Skin epidermis (tissue), 12 donors: ENCODE measurements at regions not wholly inside any gene's neighbourhood (a gene's known extent, or its start where the extent isn't known, plus 50 kb on each side); places are given as distances from the start of the nearest gene placed in this dataset.
A peak's percentile ranks its signal among the peaks of the same experiment; 100 is the strongest.

Experiments used
- H3K27ac ChIP-seq, 21 experiments: fragments of 200-600 bp; sonication (generic) in 11 of 21; one replicate each; pipeline ENCODE4 v1.5.0; 2020; ENCODE audit warnings: mild to moderate bottlenecking in 3 of 21, inconsistent platforms in 2 of 21, moderate library complexity in 2 of 21
- H3K4me3 ChIP-seq, 7 experiments: fragments of 200-600 bp; sonication (generic) in 2 of 7; one replicate each; pipeline ENCODE4 v1.5.0; 2020; ENCODE audit warnings: inconsistent platforms in 2 of 7, mild to moderate bottlenecking in 2 of 7, moderate library complexity in 1 of 7

DNA sequence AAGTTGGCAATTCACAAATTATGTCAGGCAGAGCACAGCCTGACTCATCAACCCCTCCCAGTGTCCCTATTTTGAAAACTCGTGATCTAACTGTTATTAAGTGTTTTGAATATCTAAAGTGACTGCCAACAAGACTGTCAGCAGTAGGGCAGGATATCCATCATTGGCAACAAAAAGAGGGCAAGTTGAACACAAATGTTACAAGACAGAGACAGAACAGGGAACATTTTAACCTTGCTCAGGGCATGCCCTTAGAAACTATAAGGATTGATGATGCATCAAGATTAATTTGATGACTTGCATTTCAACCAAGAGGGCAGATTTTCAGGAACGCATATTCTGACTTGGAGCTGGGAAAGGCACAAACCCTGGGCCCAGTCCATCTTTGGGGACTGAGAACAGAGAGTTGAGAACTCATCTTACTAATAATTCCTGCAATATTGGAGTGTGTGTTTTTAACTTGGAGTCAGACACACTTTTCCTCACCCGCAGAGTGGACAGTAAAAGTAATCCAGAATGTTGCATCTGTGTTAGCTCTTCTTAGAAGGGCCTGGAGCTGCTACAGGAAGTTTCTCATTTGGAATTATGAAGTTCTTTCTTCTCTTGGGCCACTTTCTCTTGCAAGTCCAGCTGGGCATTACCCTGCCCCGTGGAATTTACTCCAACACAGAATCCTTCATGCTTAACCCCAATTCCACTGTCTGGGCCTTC lies 317.2 kb downstream of the LTN1 start:
- Histone ChIP-seq H3K4me3 (no peak overlapping the region), H3K27ac (peak overlapping the region in 11 of 21 experiments; percentile 3 to 71 (median 40))

GRCh38 chr21:28674763-28675162 lies 317.9 kb downstream of the LTN1 start:
- Histone ChIP-seq H3K4me3 (no peak overlapping the region), H3K27ac (peak overlapping the region in 9 of 21 experiments; percentile 31 to 76 (median 52))

DNA sequence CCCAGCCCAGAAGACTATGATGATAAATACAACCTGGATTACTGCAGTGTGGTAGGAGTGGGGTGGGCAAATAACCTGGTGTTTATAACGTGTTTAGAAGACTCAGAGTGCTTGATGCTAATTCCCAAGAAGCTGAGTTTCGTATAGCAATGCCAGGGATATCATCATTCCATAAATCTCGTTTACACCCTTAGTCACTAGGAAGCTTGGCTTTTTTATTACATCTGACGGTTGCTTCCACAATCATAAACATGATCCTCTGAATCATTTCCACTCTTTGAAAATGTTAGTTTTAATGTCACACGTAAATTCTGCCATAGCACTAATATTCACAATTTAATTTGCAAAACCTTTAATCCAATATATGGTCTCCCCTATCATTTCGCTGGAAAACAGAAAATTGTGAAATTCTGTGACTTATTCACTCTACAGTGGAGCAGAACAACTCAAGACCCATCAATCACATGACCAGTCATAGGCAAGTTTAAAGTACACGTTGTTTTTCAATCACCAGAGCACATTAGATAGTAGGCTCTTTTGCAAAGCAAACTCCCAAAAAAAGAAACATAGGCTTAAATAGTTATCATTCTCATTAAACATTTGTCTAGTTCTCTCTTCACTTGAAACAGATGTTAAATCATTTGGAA lies 321.0 kb downstream of the LTN1 start:
- Histone ChIP-seq H3K4me3 (no peak overlapping the region), H3K27ac (no peak overlapping the region)

- H3K4me3 ChIP-seq = no peak overlapping the region
- no peak overlapping the region for H3K27ac ChIP-seq
Measured at GRCh38 chr21:28669971-28670653, 322.6 kb downstream of the LTN1 start.

DNA sequence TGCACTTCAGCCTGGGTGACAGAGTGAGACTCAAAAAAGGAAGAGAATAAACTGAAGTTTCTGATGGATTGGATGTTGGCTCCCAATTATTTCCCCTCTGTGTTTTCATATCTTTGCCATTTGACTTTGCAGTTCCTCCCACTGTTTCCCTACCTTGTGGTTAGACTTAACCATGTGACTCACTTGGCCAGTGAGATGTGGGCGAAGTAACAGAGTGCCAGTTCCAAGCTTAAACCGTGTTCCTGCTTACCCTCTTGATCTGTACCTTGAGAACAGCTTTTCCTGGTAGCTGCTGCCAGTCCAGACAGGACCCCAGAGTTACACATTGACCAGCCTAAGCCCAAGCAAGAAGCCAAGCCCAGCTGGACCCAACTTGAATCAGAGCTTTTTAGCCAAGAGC lies 323.4 kb downstream of the LTN1 start:
- no peak overlapping the region for H3K27ac ChIP-seq
- no peak overlapping the region for H3K4me3 ChIP-seq

DNA sequence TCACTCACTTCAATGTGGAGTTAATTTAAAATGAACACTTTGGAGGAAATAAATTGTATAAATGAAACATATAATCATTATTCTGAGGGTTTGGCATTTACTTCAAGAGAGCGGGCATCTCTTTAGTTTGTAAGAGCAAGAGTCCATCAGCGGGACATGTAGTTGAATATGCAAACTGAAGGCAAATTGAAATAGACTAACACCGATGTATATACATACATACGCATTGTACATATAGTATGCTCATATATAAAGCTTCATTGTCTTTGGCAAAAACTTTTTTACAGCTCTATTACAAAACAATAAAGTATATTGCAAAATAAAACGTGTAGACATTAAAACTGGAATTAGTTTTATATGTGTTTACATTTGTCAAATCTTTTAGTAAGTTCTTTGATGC lies 328.9 kb downstream of the LTN1 start:
- H3K27ac ChIP-seq = no peak overlapping the region

GRCh38 chr21:28663111-28663693 lies 329.5 kb downstream of the LTN1 start:
- Histone ChIP-seq H3K4me3 (no peak overlapping the region), H3K27ac (no peak overlapping the region)

More for the DNA sequence above, 328.9 kb downstream of the LTN1 start:
- no peak overlapping the region for H3K4me3 ChIP-seq

DNA sequence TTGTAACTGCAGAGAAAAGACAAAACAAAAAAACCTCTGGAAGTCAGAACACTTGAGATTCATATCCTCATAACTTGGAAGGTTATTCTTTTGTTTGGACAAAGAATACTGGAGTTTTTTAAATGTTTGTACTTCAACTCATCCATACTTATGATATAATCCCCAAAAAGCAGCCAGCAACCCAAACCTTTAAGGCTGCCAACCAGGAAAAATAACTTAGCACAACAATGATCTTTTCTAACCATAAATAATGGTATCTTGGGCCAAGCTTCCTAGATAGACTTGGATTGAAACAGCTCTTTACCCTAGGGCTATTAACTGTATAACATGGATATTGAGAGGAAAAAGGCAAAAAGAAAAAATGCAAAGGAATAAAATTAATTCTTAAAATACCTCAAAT lies 335.1 kb downstream of the LTN1 start:
- no peak overlapping the region for H3K27ac ChIP-seq
- H3K4me3 ChIP-seq = no peak overlapping the region

DNA sequence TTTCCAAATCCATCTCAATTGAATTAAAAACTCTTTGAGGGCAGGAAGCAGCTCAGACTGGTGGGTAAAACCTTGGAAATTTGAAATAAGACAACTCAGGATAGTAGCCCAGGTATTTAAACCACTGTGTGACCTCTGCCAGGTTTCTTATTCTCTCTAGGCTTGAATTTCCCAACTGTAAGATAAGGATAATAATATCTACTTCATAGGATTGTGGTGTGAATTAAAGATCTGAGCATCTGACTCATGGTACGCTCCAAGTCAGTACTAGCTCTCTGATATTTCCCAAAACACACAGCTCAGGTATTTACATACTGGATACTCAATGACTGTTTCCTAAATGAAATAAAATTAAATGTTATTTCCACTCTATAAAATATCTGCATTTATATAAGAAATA lies 337.2 kb downstream of the LTN1 start:
- Histone ChIP-seq H3K27ac (no peak overlapping the region), H3K4me3 (no peak overlapping the region)

DNA sequence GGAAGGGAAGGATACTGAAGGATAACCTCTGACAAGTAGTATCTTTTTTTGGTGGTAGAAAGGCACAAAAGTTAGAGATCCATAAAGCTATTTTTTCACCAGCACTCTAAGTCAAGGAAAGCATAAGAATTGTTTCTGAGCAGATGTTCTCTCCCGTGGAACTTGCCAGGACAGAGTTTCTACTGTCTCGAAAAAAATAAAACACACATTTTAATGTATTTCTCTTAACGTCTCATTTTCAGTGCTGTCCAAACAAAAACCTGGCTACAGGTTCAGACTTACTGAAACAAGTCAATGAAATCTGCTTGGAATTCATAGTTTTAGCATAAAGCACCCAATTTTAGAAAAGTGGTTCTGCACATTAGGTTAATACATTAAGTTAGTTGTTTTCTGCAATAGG lies 338.3 kb downstream of the LTN1 start:
- no peak overlapping the region for H3K4me3 ChIP-seq
- H3K27ac ChIP-seq = no peak overlapping the region

DNA sequence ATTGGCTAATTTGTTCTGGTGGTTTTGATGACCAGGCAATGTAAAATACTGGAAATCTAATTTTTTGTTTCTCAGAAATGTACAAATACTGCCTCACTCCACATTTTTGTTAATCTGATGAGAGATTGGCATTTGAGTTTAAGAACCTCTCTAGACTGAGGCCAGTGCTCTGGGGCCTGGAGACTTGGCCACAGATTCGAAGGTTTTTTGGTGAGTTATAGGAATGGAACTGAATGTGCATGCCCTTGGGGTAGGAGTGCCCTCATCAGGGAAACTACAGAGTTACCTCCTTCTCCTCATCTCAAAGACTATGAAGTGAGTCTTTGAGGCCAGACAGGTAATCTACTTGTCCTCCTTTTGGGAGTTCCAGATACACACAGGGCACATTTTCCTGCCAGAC lies 347.9 kb downstream of the LTN1 start:
- no peak overlapping the region for H3K4me3 ChIP-seq

GRCh38 chr21:28642891-28643290 lies 349.8 kb downstream of the LTN1 start:
- H3K4me3 ChIP-seq = no peak overlapping the region
- H3K27ac ChIP-seq = no peak overlapping the region

More for the DNA sequence above, 347.9 kb downstream of the LTN1 start:
- H3K27ac ChIP-seq = no peak overlapping the region

- H3K4me3 ChIP-seq = no peak overlapping the region
Measured at GRCh38 chr21:28641731-28642130, 350.9 kb downstream of the LTN1 start.

GRCh38 chr21:28640326-28640725 lies 352.4 kb downstream of the LTN1 start:
- H3K27ac ChIP-seq = peak overlapping the region in 1 of 21 experiments; percentile 6
- no peak overlapping the region for H3K4me3 ChIP-seq

More at GRCh38 chr21:28641731-28642130, 350.9 kb downstream of the LTN1 start:
- H3K27ac ChIP-seq = no peak overlapping the region

GRCh38 chr21:28639737-28640136 lies 352.9 kb downstream of the LTN1 start:
- H3K27ac ChIP-seq = peak overlapping the region in 1 of 21 experiments; percentile 6
- H3K4me3 ChIP-seq = no peak overlapping the region

DNA sequence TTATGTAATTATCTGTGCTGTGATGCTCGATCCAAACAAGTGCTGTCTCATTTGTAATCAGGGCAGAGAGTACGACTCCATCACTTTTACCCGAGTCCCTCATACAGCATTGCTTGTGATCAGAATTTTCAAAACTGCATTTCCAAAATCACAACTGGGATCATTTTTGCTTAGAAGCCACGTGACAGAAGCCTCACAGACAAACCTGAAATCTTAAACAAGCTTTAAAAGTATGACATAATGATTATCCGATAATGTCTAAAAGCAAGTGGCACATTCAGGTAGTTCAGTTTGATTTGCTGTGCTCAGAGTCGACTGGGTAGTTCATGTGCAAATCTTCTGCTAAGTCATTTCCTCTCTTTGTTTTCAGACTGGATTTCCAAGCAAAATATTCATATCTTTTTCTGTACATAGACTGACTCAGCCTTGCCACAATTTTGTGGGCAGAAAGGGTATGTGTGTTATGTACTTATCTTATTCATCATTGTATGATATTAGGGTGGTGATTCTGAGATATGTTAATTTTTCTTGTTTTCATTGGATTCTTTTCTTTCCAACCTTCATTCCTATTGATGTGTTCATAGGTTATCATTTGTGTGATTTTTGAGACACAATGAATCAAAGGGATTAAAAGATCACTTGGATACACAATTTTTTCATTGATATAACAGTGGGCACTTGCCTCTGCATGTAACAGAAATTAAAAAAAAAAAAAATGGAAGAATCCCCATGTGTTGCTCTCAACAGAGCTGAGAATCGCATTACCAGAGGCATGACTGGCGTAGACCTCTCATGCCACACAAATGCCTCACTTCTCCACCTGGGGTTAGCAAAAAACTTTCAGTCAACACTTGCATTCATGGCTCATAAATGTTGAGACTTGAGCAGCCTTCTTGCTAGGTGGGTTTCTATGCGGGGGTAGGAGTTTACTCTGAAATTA lies 355.7 kb downstream of the LTN1 start:
- Histone ChIP-seq H3K4me3 (no peak overlapping the region), H3K27ac (peak overlapping the region in 9 of 21 experiments; percentile 3 to 33 (median 21))

DNA sequence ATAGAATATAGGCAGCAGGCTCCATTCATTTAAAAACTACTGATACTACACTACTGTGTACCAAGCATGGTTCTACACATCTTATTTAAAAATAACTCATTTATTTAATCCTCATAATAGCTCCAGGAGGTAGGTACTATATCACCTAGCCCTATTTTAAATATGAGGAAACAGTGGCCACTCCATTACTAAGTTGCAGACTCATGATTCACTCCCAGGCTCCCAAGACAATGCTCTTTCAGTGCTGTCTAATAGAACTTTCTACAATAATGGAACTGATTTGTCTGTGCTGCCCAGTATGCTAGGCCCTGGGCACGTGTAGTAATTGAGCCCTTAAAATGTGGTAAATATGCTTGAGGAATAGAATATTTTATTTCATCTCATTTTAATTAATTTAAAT lies 357.1 kb downstream of the LTN1 start:
- peak overlapping the region in 1 of 21 experiments; percentile 71 for H3K27ac ChIP-seq
- no peak overlapping the region for H3K4me3 ChIP-seq

- no peak overlapping the region for H3K4me3 ChIP-seq
- H3K27ac ChIP-seq = peak overlapping the region in 19 of 21 experiments; percentile 27 to 84 (median 67)
Measured at GRCh38 chr21:28633839-28634555, 358.7 kb downstream of the LTN1 start.
